ENCODE measurements at regions not wholly inside any gene's neighbourhood (a gene's known extent, or its start where the extent isn't known, plus 50 kb on each side); places are given as distances from the start of the nearest gene placed in this dataset.

DNA sequence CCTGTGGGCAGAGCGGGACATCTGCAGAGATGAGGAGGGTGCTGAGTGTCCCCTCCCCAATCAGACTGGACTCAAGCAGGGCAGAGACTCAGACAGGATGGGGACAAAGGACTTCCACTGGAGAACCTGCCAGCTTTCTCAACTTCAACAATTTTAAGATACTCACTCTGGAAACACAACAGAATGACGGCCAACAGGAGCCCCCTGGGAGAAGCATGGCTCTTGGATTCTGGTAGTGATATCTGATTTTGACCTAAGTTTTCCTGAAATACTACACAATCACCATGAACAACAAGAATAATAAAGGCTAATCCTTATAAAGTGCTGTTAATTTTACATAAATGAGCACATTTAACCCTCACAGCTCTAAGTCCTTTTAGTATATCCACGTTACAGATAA is 83.5 kb upstream of the PLEKHG1 start:
- no peak for TF ChIP-seq POLR2AphosphoS5 (IDR thresholded peaks at IDR 0.05; ENCODE audit: borderline replicate concordance, low read depth, low read length)
- TF ChIP-seq EZH2 (IDR thresholded peaks at IDR 0.05) = no peak
